H1 (cell line): ENCODE measurements at regions not wholly inside any gene's neighbourhood (a gene's known extent, or its start where the extent isn't known, plus 50 kb on each side); places are given as distances from the start of the nearest gene placed in this dataset.

Experiments used
- EP300 ChIP-seq, 2 experiments: IDR thresholded peaks; 1 replicate in 1 of 2; 2 replicates in 1 of 2; pipeline ENCODE4 v1.6.1; 2011 to 2012; ENCODE audit warnings: low read depth in 2 of 2, low read length in 2 of 2, mild to moderate bottlenecking in 2 of 2, borderline replicate concordance in 1 of 2, inconsistent platforms in 1 of 2, moderate library complexity in 1 of 2
- KDM4A ChIP-seq: IDR thresholded peaks from one replicate; pipeline ENCODE4 v1.7.1; 2012; ENCODE audit warnings: low read depth, mild to moderate bottlenecking, moderate library complexity, low read length, inconsistent platforms; ENCODE audit not compliant: severe bottlenecking
- KDM5A ChIP-seq: fragments of 200-600 bp; IDR thresholded peaks from 2 replicates; pipeline ENCODE4 v1.7.1; 2012; ENCODE audit warnings: mild to moderate bottlenecking, low read length, inconsistent platforms, mixed read lengths
- SAP30 ChIP-seq: fragments of 300-600 bp; sonication (generic); IDR thresholded peaks from 2 replicates; pipeline ENCODE4 v1.7.1; 2012; ENCODE audit warnings: low read length, moderate library complexity, mild to moderate bottlenecking, inconsistent platforms; ENCODE audit not compliant: insufficient read depth, insufficient replicate concordance
- SIRT6 ChIP-seq: IDR thresholded peaks from one replicate; pipeline ENCODE4 v1.7.1; 2012; ENCODE audit warnings: low read length, inconsistent platforms
- TF ChIP-seq, protein P1 (sequence below): IDR thresholded peaks from 2 replicates; pipeline ENCODE4 v1.6.1; 2011; ENCODE audit warnings: low read depth, mild to moderate bottlenecking, low read length; ENCODE audit not compliant: insufficient read depth

DNA sequence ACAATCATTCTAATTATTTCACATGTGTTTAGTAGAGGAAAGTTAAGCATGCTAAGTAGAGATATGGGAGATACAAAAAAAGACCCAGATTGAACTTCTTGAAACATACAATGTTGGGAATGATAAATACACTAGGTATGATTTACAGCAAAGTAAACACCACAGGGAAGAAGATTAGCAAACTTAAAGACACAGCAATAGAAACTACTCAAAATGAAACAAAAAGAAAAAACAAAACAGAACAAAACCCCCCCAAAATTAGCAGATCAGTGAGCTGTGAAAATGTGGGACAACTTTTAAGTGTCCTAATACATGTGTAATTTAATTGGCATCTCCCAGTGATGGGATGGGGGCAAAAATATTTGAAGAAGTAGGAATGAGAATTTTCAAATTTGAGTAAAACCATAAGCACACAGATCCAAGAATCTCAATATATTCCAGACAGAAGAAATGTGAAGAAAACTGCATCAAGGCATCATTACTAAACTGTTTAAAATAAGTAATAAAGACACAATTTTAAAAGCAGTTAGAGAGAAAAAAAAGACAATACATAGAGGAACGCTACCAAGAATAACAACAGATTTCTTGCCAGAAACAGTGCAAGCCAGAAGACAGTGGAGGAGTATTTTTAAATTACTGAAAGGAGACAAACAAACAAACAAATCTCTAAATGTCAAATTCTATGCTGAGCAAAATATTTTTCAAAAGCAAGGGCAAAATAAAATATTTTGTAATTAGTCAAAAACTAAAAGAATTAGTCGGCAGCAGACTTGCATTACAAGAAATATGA, 473.7 kb downstream of the QKI start (continued):
- TF ChIP-seq KDM4A: no peak
- TF ChIP-seq SIRT6: no peak
- no peak for TF ChIP-seq EP300 (IDR thresholded peaks at IDR 0.05; ENCODE audit: borderline replicate concordance in 1 of 2, low read depth in 2 of 2, low read length in 2 of 2)
- TF ChIP-seq, protein P1, sequence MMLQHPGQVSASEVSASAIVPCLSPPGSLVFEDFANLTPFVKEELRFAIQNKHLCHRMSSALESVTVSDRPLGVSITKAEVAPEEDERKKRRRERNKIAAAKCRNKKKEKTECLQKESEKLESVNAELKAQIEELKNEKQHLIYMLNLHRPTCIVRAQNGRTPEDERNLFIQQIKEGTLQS: no peak
- TF ChIP-seq KDM5A: no peak
- TF ChIP-seq SAP30: no peak
